ENCODE measurements at regions not wholly inside any gene's neighbourhood (a gene's known extent, or its start where the extent isn't known, plus 50 kb on each side); places are given as distances from the start of the nearest gene placed in this dataset.
"Not testable (repeated sequence)": the region's sequence is repeated elsewhere in the genome, so short reads cannot be mapped to it uniquely, and the experiment has no call there.

- H3K4me1 ChIP-seq, result peaks cover 0 to 9% (median 1%) of the 10 kb centered on the region in 4 donors
- no peak overlapping the region for H3K4me3 ChIP-seq
- TF ChIP-seq CTCF (IDR thresholded peaks at IDR 0.05), result no peak
- H3K27me3 ChIP-seq, result no peaks in the 10 kb centered on the region
- no peaks in the 10 kb centered on the region for H3K9me3 ChIP-seq
- H3K27ac ChIP-seq, result no peak overlapping the region
- intact Hi-C loops (cut with DNase I; ENCODE audit: low total_unique reads), result loop anchor here (5.0 kb wide), 1 partner anchor 352 kb away; the partner anchor contains the start of gene SNX18
- no peak for DNase-seq
- H3K36me3 ChIP-seq, result no peaks in the 10 kb centered on the region
Observed at GRCh38 chr5:54869691-54870090, 115.7 kb downstream of the ESM1 start.

GRCh38 chr5:54868511-54869483 is 116.6 kb downstream of the ESM1 start:
- no peak overlapping the region for H3K27ac ChIP-seq
- DNase-seq, result no peak
- intact Hi-C loops (cut with DNase I; ENCODE audit: low total_unique reads), result loop anchor here (5.0 kb wide), 1 partner anchor 351 kb away; the partner anchor contains the start of gene SNX18
- no peak for TF ChIP-seq CTCF (IDR thresholded peaks at IDR 0.05)
- H3K36me3 ChIP-seq, result no peaks in the 10 kb centered on the region
- no peak overlapping the region for H3K4me3 ChIP-seq
- H3K4me1 ChIP-seq, result peaks cover 0 to 4% (median 0%) of the 10 kb centered on the region in 4 donors
- H3K9me3 ChIP-seq, result no peaks in the 10 kb centered on the region
- no peaks in the 10 kb centered on the region for H3K27me3 ChIP-seq

- no peak for DNase-seq
- Histone ChIP-seq H3K27ac (no peak overlapping the region), H3K36me3 (no peaks in the 10 kb centered on the region), H3K27me3 (no peaks in the 10 kb centered on the region), H3K9me3 (no peaks in the 10 kb centered on the region), H3K4me3 (peak overlapping the region; percentile 12 to 17), H3K4me1 (peaks cover 0 to 4% (median 0%) of the 10 kb centered on the region in 4 donors)
- peak; percentile 65 to 84 for TF ChIP-seq CTCF (IDR thresholded peaks at IDR 0.05)
- intact Hi-C loops (cut with DNase I; ENCODE audit: low total_unique reads), result loop anchor here (5.0 kb wide), 1 partner anchor 350 kb away; the partner anchor contains the start of gene SNX18
Observed at GRCh38 chr5:54867310-54867944, 118.0 kb downstream of the ESM1 start.

- H3K4me3 ChIP-seq, DNase-seq, H3K27ac ChIP-seq, H3K9me3 ChIP-seq, H3K36me3 ChIP-seq, H3K27me3 ChIP-seq: not testable (repeated sequence)
- H3K4me1 ChIP-seq, result peaks cover 0 to 17% (median 2%) of the 10 kb centered on the region in 4 donors
- intact Hi-C loops (cut with DNase I; ENCODE audit: low total_unique reads), result loop anchor here (5.0 kb wide), 1 partner anchor 348 kb away; the partner anchor contains the start of gene SNX18
Observed at GRCh38 chr5:54864911-54865515, 120.4 kb downstream of the ESM1 start.

GRCh38 chr5:54862036-54862435 is 123.4 kb downstream of the ESM1 start:
- DNase-seq, result no peak
- H3K36me3 ChIP-seq, result no peaks in the 10 kb centered on the region
- no peak overlapping the region for H3K4me3 ChIP-seq
- TF ChIP-seq CTCF (IDR thresholded peaks at IDR 0.05), result no peak
- H3K9me3 ChIP-seq, result peaks cover 0 to 15% (median 0%) of the 10 kb centered on the region in 3 donors
- peak overlapping the region in 1 of 2 donors; percentile 34 for H3K27ac ChIP-seq
- H3K27me3 ChIP-seq, result no peaks in the 10 kb centered on the region
- intact Hi-C loops (cut with DNase I; ENCODE audit: low total_unique reads), result no loop called here
- peaks cover 0 to 15% (median 2%) of the 10 kb centered on the region in 4 donors for H3K4me1 ChIP-seq
